ENCODE measurements at regions not wholly inside any gene's neighbourhood (a gene's known extent, or its start where the extent isn't known, plus 50 kb on each side); places are given as distances from the start of the nearest gene placed in this dataset.

DNA sequence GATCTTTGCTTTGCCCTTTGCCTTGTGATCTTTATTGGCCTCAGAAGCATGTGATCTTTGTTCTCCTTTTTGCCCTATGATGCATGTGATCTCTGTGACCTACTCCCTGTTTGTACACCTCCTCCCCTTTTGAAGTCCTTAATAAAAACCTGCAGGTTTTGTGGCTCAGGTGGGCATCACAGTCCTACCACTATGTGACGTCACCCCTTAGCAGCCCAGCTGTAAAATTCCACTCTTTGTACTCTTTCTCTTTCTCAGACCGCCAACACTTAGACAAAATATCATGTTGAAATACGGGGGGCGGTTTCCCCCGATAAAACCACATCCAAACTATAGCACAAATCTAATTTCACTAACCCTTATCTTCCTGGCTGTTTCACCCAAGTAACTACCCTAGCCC, 76.7 kb upstream of the RAPGEF4 start:
- no peak for DNase-seq (ENCODE audit: low spot score)

- no peak for DNase-seq (ENCODE audit: low spot score)
Measured at GRCh38 chr2:172662099-172662498, 73.5 kb upstream of the RAPGEF4 start.

DNA sequence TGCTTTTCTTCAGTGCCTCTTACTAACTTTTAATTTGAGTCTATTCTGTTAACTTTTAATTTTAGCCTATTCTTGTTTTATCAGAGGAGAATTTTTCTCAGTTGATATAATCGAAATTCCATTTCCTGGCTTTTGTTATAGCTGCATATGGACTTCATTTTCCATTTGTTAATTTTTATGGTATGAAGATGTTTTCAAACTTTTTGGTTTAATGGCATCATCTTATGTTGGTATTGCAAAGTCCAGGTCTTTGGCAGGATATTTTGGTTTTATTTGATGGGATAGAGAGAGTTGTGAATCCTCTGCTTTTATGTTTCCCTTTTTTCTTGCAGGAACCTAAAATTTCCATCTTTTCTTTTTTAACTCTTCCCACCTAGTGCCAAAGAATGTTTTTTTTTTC, 70.9 kb upstream of the RAPGEF4 start:
- no peak for DNase-seq (ENCODE audit: low spot score)

GRCh38 chr2:172667581-172668325, 67.9 kb upstream of the RAPGEF4 start:
- no peak for DNase-seq (ENCODE audit: low spot score)

GRCh38 chr2:172671501-172671900, 64.1 kb upstream of the RAPGEF4 start:
- no peak for DNase-seq (ENCODE audit: low spot score)

GRCh38 chr2:172672114-172672513, 63.5 kb upstream of the RAPGEF4 start:
- no peak for DNase-seq (ENCODE audit: low spot score)

- DNase-seq (ENCODE audit: low spot score), result no peak
Measured at GRCh38 chr2:172673056-172673683, 62.5 kb upstream of the RAPGEF4 start.

- peak; percentile 51 for DNase-seq (ENCODE audit: low spot score)
Measured at GRCh38 chr2:172674034-172674967, 61.3 kb upstream of the RAPGEF4 start.

DNA sequence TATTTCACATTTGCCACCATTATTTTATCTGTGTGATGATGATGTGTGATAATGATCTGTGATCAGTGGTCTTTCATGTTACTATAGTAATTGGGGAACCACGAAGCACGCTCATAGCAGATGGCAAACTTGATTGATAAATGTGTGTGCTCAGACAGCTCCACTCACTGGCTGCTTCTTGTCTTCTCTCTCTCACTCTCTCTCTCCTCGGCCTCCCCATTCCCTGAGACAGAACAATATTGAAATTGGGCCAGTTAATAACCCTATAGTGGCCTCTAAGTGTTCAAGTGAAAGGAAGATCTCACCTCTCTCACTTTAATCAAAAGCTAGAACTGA, 60.7 kb upstream of the RAPGEF4 start:
- DNase-seq (ENCODE audit: low spot score), result no peak

DNA sequence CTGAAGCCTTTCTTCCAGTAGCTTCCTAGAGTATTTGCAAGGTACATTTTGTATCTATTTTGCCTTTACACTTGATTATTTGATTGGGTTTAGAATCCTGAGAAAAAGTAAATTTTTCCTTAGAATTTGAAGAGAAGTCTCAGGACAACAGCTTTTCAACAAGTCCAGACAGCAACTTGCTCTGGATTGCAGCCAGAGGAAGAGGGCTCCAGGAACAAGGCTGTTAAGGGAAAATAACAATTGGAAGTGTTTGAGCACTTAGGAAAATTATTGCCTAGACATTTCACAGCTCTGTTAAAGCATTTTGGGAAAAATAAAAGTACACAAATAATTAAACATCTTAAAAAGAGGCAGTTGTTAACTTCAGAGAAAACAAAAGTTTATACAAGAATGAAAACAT, 58.3 kb upstream of the RAPGEF4 start:
- no peak for DNase-seq (ENCODE audit: low spot score)

DNA sequence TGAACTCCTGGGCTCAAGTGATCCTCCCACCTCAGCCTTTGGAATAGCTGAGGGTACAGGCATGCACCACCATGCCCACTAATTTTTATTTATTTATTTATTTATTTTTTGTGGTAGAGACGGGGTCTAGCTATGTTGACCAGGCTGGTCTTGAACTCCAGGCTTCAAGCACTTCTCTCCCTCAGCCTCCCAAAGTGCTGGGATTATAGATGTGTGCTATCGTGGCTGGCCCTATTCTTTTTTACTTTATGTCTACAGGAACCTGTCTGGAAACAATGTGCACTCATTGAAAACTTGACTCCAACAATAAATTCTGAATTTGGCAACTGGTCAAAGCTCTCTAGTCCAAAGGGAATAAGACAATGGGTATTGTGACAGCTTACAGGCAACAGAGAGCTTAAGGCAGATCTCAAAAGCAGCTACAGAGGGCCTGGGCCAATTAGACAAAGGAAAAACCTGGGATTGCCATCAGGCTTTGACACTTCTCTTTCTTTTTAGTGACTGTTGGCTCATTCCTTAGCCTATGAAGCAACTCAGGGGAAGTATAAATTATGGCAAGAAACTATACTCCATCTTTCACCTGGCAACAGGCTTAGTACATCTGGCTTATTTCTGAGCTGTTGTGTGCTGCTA, 55.1 kb upstream of the RAPGEF4 start:
- DNase-seq (ENCODE audit: low spot score), result no peak

- no peak for DNase-seq (ENCODE audit: low spot score)
Measured at GRCh38 chr2:172685467-172685866, 50.2 kb upstream of the RAPGEF4 start.
